Peyer's patch (tissue), 4 donors: ENCODE measurements at regions not wholly inside any gene's neighbourhood (a gene's known extent, or its start where the extent isn't known, plus 50 kb on each side); places are given as distances from the start of the nearest gene placed in this dataset.

Experiments used
- POLR2A ChIP-seq, 2 donors: fragments of 450-650 bp; IDR thresholded peaks; one replicate each; pipeline ENCODE4 v1.5.1; 2017; ENCODE audit warnings: antibody characterized with exemption in 2 of 2, mild to moderate bottlenecking in 2 of 2, moderate library complexity in 2 of 2
- TF ChIP-seq, protein P1 (sequence below), 6 experiments: fragments of 450-650 bp in 4 of 6; fragments of 200-600 bp in 2 of 6; sonication (generic) in 1 of 6; IDR thresholded peaks; one replicate each; pipeline ENCODE4 v1.5.1; 2017 to 2019; ENCODE audit warnings: antibody characterized with exemption in 6 of 6, mild to moderate bottlenecking in 3 of 6, moderate library complexity in 1 of 6

DNA sequence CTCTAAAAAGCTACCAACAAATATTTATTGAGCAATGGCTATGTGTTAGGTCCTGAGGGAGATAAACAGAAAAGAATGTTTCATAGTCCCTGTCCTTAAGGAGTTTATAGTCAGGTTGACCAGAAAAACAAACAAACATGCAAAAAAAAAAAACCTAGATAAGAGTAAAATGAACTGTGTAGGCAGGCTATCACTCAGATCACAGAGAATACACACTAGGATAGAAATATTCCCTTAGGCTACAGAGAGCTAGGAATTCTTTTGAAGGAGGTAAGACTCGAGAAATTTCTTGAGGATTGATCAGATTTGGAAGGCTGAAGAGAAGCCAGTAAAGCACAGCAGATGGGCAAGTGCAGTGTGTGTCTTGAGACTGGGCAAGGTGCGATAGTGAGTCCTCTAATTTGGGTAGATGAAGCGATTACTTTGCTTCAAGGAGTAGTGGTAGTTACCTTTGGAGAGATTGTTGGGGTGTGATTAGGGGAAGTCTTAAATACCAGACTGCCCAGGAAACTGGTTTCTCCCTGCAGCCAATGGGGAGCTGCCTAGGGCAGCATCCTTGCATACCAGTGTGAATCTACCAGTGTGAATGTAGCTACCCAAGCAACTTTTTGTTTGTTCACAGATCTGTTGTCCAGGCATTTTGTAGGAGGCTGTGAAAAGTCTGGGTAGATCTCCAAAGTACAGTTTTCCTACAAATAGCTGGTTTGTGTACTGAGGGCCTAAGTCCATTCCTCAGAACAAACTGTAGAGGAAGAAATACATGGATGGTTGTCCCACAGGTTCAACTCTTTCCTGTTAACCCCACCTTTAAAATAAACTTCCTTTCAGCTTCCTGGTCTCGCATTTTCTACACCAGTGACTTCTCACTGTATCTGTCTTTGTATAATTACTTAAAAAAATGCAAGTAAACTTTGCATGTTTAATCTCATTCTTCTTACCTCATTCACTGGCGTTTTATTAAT is 314.1 kb downstream of the KLF5 start:
- TF ChIP-seq, protein P1, sequence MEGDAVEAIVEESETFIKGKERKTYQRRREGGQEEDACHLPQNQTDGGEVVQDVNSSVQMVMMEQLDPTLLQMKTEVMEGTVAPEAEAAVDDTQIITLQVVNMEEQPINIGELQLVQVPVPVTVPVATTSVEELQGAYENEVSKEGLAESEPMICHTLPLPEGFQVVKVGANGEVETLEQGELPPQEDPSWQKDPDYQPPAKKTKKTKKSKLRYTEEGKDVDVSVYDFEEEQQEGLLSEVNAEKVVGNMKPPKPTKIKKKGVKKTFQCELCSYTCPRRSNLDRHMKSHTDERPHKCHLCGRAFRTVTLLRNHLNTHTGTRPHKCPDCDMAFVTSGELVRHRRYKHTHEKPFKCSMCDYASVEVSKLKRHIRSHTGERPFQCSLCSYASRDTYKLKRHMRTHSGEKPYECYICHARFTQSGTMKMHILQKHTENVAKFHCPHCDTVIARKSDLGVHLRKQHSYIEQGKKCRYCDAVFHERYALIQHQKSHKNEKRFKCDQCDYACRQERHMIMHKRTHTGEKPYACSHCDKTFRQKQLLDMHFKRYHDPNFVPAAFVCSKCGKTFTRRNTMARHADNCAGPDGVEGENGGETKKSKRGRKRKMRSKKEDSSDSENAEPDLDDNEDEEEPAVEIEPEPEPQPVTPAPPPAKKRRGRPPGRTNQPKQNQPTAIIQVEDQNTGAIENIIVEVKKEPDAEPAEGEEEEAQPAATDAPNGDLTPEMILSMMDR (IDR thresholded peaks at IDR 0.05): no peak
- TF ChIP-seq POLR2A (IDR thresholded peaks at IDR 0.05): no peak
